ENCODE measurements at regions not wholly inside any gene's neighbourhood (a gene's known extent, or its start where the extent isn't known, plus 50 kb on each side); places are given as distances from the start of the nearest gene placed in this dataset.
"Not testable (repeated sequence)": the region's sequence is repeated elsewhere in the genome, so short reads cannot be mapped to it uniquely, and the experiment has no call there.

DNA sequence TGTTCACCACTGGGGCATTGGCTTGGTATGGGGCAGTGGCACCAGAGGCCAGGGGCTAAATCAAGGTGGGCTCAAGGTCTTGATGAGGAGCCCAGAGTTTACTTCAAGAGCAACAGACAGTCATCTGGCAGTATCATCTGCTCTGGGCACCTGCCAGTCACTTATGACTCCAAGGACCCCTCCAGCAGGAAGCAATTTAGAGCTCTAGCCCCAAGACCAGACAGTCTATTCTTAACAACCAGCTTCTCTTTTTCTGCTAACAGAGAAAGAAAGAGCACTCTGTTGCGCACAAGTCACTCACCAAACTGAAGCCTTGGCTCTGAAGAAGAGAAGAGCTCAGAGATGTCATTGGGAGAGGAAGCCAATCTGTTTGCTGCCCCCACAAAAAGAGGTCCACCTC lies 309.2 kb downstream of the HS3ST1 start:
- no peak for DNase-seq

DNA sequence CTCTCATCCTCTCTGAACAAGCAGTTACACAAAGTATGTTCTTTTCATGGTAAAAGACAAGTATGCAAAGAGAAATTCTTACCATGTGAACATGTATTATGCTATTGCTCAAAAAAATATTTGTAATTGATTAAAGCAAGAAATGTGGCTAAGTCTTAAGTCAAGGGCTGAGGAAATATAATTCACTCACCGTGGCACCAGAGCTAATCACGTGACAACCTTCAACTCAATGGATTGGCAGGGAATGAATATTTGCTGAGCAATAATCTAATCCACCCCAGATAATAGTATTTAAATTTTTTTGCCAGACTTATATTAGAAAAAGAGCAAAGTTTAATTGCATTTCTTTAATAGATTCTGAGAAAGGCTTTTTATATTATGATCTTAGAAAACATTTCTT lies 310.2 kb downstream of the HS3ST1 start:
- DNase-seq, result no peak

- no peak for DNase-seq
These were observed 311.8 kb downstream of the HS3ST1 start for GRCh38 chr4:11116940-11117339.

GRCh38 chr4:11111876-11112275 lies 316.8 kb downstream of the HS3ST1 start:
- DNase-seq, result no peak

- no peak for DNase-seq
These were observed 317.3 kb downstream of the HS3ST1 start for GRCh38 chr4:11111370-11111769.

GRCh38 chr4:11106759-11107158 lies 321.9 kb downstream of the HS3ST1 start:
- DNase-seq, result no peak

DNA sequence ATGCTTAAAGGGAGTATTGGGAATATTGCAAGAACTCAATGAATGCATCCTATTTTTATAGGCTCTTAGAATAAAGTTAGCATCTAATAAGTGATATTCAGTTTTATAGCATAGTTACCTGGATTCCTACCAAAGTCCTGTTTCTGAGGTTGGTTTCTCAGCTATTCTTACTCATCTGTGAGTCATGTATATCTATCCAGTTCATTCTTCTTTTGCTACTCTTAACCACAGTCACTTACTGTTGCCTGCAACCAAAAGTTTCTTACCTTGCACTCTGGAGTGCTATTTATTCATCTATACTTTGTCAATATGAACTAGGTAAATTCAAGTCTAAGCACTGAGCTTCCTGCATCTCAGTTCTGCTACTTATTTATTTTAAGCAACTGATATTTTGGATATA lies 322.5 kb downstream of the HS3ST1 start:
- no peak for DNase-seq

DNA sequence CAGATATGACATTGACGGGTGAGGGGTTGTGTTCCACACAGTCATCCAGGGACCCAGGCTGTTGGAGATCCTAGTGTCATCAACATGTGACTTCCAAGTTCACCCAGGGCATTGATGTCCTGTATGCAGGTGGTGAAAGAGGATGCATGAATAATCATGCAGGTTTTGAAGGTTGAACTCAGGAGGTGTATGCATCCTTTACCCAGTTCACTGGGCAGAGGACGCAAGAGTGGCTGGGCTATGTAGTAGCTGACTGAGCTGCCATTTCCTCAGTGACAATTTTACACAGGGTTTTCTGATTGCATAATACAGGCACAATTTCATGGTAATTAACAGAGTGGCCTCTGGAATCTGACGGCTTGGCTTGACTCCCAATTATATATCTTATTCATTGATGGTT lies 323.0 kb downstream of the HS3ST1 start:
- no peak for DNase-seq

DNA sequence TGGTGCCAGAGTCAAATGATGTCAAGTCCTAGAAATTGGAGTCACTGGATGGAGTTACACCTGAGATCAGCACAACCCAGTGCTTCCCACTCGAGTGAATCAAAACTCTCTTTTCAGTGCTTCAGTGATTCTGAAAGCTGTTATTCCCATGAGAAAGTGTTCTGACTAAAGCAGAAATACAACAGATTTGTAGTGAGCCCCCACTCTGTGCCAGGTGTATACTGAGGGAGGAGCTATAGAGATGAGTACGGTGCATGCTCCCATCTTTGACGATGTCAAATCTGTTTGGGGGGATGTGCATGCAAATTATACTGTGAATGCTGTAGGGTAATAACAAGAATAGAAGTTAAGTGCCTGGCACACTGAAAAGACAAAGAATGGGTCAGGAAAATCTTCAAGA lies 330.2 kb downstream of the HS3ST1 start:
- no peak for DNase-seq

DNA sequence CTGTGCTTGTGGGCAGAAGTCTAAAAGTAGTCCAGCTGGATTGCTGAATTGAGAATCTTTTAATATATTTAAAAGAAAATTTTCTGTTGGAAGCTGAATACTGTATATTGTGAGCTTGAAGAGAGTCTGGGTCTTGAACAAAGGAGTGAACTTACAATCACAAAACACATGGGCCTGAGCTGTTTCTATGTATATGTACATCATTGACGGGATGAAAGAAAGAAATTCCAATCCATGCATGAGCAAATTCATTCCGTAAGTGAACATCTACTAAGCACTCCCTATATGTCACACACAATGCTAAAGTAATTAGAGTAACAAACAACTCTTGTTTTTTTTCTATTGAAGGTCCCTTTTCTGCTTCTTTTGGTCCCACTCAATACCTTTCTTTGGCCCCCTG lies 331.0 kb downstream of the HS3ST1 start:
- no peak for DNase-seq

GRCh38 chr4:11081006-11081405 lies 347.7 kb downstream of the HS3ST1 start:
- no peak for DNase-seq

- DNase-seq, result no peak
These were observed 349.5 kb downstream of the HS3ST1 start for GRCh38 chr4:11079171-11079570.

GRCh38 chr4:11074581-11075241 lies 354.0 kb downstream of the HS3ST1 start:
- DNase-seq, result no peak

GRCh38 chr4:11073621-11074051 lies 355.1 kb downstream of the HS3ST1 start:
- no peak for DNase-seq

GRCh38 chr4:11072999-11073398 lies 355.7 kb downstream of the HS3ST1 start:
- no peak for DNase-seq

DNA sequence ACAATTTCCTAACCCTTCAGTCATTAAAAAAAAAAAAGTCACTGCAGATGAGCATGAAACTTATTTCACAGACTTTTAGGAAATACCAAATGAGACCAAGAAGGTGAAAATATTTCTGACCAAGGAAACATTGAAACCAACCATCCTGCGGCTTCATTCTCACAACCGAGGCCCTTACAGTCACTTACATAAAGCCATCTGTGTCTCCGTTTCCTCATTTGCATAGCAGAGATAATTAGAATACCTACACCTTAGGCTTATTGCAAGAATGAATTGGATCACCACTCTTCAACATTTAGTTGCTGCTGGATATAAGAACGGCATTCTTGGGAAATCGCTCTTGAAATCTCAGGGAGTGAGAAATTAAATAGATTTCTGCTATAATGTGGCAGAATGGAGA lies 356.2 kb downstream of the HS3ST1 start:
- no peak for DNase-seq

DNA sequence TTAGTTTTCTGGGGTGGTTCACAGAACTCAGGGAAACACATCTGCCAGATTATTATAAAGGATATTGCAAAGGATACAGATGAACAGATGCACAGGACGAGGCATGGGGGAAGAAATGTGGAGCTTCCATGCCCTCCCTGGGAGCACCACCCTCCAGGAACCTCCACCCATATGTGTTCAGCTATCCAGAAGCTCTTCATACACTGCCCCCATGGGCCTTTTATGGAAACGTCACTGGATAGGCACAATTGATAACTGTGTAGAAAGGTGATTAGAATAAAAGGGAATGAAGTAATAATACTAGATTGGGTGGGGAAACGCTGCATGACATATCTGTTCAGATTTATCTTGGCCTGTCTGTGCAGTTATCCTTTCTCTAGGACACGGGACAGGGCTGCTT lies 357.9 kb downstream of the HS3ST1 start:
- DNase-seq, result no peak

DNA sequence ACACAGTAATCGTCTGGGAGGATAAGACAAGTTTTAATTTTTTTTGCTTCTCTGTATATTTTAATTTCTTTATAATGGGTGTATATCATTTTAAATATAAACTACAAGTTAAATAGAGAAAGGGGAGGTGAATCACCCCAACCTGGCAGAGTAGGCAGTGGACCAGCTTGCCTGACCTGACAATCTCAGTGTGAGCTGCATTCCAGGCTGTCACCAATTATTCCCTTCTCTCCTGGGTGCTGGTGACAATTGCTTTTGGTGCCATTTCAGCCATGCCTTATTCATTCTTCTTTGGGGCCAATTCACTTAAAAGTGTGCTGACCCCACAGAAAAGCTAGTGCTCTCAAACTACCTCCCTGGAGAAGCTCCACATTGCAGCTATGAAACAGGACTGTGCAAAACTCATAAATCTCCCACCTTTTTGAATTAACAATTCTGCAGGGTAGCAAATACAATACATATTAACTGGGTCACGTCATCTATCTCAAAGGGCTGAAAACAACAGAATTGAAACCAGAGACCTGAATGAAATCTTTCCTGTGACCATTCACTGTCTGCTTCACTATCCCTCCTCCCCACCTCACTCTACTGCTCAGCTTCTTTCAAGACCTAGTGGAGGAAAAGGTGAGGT lies 359.0 kb downstream of the HS3ST1 start:
- DNase-seq, result no peak

- DNase-seq, result no peak
These were observed 359.6 kb downstream of the HS3ST1 start for GRCh38 chr4:11069083-11069482.

DNA sequence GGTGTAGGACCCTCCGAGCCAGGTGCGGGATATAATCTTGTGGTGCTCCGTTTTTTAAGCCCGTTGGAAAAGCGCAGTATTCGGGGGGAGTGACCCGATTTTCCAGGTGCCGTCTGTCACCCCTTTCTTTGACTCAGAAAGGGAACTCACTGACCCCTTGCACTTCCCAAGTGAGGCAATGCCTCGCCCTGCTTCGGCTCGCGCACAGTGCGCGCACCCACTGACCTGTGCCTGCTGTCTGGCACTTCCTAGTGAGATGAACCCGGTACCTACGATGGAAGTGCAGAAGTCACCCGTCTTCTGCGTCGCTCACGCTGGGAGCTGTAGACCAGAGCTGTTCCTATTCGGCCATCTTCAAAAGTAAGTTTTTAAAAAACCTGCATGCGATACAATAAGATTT lies 362.1 kb downstream of the HS3ST1 start:
- not testable (repeated sequence) for DNase-seq

DNA sequence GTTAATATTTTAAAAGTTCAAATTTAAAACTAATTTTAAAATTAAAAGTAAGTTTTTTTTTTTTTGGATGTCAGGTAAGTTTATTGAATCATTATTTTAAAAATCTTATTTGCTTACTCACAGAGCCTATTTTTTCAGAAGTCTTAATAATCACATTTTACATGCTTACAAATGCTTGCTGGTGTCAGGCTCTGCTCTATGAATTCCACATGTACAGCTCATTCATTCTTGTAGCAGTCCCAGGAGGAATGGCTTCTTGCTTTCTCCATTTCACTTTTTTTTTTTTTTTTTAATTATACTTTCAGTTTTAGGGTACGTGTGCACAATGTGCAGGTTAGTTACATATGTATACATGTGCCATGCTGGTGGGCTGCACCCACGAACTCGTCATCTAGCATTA lies 368.1 kb downstream of the HS3ST1 start:
- DNase-seq, result not testable (repeated sequence)

DNA sequence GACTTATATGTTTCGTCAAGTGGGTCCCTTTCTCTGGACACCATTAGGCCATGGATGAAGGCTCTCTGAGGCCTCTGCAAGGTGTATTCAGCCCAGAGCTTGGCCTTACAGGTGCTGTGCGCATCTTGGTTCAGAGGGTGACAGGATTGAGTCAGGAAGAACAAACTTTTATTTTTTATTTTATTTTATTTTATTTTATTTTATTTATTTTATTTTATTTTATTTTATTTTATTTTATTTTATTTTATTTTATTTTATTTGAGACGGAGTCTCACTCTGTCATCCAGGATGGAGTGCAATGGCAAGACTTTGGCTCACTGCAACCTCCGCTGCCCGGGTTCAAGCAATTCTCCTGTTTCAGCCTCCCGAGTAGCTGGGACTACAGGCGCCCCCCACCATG lies 370.4 kb upstream of the CLNK start:
- not testable (repeated sequence) for DNase-seq

DNA sequence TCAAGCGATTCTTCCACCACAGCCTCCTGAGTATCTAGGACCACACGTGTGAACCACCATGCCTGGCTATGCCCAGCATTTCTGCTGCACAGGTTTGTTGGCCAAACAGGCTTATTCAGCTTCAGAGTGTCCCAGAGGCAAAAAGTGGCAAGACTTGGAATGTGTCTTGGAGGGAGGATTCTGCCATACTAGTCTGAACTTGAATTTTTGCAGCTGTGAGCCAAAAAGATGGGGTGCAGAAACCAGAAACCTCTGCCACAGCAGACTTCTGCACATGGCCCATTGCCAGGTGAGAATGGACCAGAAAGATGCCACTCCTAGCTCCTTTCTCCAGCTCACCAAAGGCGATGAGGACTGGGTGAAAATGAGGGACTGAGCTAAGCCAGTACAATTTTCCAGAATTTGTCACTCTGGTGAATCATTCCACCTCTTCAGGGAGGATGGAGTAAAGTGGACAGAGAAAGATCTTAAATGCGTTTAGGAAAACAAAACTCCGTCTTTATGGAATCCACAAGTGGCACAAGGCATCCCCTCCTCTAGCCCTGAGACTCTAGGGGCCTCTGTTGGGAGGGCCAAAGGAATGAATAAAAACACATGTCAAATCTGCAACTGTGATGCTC lies 369.1 kb upstream of the CLNK start:
- no peak for DNase-seq

DNA sequence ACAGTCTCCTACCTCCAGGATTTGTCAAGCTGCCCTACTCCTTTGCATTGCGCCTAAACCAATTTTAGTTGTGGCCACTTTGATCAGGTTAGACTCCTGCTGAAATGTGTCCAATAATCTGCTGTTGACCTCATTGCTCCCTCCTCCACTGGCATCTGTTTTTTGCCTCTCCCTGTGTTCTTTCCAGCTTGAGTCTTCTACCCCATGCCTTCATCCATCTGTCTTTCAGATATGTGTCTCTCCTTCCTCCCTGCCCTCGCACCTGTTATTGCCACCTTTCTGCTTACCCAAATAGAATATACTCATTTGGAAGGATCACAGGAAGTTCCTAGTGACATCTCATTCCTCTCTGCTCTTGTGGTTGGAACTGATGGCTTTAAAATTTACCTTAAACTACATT lies 366.6 kb upstream of the CLNK start:
- DNase-seq, result no peak

All from T-helper 1 cell (primary cell).